DMS53 (cell line): ENCODE measurements at regions not wholly inside any gene's neighbourhood (a gene's known extent, or its start where the extent isn't known, plus 50 kb on each side); places are given as distances from the start of the nearest gene placed in this dataset.
"Not testable (repeated sequence)": the region's sequence is repeated elsewhere in the genome, so short reads cannot be mapped to it uniquely, and the experiment has no call there.

Experiments used
- DNase-seq: peaks from one replicate; lab custom pipeline; 2025; lab: John Stamatoyannopoulos, UW

DNA sequence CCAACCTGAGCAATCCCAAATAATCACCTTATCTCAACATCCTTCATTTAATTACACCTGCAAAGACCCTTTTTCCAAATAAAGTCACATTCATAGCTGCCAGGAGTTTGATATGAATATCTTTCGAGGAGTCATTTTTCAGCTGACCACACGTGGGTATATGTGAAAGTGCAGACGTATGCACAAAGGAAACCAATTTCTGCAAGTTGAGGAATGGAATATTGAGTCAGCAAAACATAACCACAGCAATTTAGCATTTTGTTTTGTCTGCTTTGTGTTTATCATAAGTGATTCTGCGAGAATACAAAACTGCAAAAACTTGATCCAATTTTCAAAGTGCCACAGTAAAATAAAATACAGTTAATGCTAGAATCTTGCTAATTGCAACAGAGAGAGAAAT lies 295.9 kb downstream of the SUCLA2 start:
- DNase-seq: no peak

DNA sequence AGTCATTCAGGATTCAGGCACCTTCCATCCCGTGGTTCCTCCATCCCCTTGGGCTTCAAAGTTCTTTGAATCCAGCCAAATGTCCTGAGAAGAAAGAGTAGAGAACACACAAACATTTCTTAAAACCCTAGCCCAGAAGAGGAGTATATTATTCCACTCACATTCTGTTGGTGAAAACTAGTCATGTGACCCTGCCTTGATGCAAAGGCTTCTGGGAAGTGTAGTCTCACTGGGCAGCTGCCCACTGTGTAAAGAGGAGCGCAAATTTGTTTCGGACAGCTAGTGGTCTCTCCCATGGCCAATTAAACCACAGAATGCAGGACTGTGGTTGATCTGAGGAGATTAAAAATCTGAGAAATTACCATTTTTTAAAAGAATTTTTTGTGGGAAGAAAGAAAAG lies 304.4 kb downstream of the SUCLA2 start:
- no peak for DNase-seq

DNA sequence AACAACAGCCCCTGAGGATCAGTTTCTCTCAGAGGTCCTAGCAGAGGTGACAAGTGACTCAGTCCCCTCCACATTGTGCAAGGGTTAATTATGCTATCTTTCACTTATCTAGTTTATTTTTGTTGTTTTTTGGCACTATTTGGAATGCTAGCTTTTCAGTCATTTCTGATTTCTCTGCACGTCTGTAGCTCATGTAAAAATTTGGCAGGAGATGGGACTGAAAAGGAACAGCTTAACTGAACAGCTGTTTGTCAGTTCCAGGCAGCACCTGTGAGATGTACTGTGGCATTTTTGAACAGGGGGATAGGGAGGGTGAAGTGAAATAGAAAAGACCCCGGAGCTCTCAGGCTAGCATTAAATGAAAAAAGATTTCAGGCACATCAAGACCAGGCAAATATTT lies 313.5 kb downstream of the SUCLA2 start:
- DNase-seq: no peak

DNA sequence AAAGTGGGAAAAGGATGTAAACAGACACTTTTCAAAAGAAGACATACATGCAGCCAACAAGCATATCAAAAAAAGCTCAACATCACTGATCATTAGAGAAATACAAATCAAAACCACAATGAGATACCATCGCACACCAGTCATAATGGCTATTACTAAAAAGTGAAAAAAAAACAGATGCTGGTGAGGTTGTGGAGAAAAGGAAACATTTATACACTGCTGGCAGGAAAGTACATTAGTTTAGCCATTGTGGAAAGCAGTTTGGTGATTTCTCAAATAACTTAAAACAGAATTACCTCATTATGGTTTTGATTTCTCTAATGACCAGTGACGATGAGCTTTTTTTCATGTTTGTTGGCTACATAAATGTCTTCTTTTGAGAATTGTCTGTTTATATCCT lies 315.9 kb downstream of the SUCLA2 start:
- not testable (repeated sequence) for DNase-seq

DNA sequence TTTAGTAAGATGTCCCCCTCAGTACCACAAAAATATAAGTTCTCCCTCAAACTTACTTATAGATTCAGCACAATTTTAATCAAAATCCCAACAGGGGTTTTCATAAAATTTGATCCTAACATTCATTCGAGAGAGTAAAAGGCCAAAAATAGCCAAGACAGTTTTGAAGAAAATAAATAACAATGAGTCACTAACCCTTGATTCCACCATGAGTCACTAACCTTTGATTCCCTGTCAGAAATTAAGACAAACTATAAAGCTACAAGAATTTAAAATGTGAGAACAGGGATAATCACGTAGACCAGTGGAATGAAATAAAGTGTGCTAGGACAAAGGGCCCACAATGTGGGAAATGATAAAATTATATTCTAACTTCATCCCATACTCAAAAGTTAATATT lies 320.3 kb downstream of the SUCLA2 start:
- peak; percentile 3 for DNase-seq

DNA sequence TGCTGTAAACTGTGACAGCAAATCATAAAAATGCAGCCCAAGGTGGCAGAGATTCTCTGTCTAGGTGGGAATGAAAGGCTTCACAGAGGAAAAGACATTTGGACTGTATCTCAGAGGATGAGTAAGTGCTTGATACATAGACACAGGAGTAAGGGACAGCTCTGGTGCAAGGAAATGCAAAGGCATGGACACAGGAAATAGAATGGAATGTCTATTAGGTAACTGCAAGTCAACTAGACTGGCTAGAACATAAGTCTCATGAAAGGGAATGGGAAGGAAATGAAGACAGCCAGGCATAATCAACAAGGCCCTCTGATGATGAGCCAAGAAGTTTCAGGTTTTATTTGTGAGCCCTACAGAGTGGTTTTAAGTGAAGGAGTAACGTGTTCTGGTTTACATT lies 321.7 kb downstream of the SUCLA2 start:
- DNase-seq: no peak

DNA sequence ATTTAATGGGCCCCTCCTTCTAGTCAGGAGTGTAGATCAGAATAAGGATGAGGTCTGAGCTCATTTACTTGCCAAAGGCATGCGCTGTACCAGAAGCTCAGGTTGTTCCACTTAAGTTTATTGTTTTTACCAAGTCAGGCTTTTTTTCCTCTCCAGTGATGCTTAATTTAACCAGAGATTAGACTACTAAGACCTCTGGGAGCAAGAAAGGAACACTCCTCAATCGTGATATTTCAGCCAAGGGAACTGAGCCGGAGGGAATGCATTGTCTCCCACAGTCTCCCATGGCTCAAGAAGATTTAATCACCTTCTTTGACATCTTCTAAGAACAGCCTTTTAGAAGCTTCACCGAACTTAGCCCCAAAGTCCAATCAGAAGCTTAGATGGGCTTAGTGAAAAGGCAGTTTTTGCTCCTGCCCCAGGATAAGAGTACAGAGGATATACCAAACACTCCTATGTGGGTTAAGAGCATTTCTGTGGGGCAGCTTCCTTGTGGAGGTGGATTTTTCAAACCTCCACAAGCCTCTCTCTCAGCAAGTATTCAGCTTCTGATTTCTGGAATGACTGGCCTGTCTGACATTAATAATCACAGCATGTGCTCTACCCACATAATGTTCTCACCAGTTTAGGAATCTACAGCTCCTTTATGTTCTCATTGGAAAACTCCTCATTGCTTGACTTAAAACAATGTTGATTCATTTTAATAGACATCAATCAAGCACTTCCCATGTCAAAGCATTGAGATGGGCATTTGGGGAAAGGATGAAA lies 322.7 kb downstream of the SUCLA2 start:
- no peak for DNase-seq

DNA sequence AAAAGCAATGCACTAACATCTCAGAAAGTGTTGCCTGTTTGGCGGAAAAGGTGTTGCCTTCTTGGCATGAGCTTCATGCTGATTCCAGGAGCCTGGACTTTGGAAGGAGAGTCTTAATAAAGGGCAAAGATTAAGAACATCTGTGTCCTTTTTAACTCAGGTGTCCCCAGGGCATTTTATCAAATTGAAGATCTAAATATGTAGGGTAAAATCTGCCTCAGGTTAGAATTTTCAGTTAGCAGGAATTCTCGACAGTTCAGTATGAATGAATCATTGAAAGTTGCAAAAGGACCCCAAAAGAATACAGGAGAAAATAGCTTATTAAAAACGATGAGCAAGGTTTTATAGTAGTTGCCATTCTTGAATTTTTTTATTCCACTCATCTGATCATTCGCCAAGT lies 325.2 kb downstream of the SUCLA2 start:
- DNase-seq: no peak

DNA sequence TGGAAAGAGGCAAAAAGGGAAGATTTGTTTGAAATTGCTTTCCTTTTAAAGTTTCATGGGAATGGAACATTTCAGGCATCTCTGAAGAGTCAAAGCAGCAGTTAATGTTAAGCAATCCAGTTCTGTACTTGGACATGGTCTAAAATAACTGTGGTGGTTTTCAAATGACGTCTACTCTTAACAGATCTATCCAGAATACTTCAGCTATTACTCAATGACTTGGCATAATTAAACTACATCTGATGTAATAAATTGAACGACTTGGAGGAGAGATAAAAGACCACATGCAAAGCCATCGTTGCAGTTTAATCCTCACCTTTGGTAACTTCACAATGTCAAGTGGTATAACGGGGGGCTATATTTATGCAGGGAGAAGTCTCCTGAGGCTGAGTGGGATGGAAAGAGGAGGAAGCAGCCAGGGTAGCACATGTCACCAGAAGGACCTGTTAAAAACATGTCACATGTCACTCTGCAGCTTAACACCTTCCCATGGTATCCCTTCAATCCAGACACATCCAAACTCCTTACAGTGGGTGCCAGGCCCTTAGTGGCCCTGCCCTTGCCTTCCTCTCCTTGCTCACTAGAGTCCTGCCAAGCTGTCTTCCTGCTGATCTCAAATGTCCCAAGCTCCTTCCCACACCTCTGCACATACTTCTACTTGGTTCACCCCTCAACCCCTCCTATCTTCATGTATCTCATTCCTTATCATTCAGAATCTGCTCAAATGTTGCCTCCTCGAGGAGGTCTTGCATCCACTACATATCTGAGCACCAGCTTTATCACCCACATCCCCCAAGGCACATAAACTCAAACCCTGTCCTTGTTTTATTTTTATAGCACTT lies 327.8 kb downstream of the SUCLA2 start:
- no peak for DNase-seq

DNA sequence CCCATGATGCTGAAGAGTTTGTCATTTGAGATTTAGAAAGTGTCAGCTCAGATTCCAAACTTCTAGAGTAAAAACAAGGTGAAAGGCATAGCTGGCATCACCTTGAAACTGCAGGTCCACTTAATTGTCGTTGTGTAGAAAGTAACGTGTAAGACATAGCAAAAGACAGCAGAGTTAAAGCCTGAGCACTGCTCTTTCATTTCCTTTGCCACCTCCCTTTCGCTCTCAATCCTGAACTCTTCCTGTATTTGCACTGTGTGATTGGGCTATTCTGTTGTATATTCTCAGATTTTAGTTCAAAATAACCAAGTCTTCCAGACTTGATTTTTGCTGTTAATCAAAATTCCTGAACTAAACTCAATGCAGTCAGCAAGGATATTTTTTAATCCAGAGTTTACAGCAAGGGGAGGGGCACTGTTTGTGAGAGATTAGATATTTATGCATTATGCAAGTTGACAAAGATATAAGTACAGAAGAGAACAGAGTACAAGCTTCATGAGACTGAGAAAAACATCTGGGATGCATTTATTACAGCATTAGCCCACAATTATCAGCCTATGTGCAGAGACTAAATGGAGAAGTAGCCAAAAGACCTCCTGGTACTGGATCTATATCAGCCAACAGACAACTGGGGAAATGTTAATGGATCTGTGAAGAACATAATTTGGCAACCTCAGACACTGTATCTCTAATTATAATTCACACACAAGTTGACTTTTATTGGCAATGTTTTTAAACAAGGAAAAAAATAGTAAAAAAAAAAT lies 328.6 kb downstream of the SUCLA2 start:
- DNase-seq: no peak

DNA sequence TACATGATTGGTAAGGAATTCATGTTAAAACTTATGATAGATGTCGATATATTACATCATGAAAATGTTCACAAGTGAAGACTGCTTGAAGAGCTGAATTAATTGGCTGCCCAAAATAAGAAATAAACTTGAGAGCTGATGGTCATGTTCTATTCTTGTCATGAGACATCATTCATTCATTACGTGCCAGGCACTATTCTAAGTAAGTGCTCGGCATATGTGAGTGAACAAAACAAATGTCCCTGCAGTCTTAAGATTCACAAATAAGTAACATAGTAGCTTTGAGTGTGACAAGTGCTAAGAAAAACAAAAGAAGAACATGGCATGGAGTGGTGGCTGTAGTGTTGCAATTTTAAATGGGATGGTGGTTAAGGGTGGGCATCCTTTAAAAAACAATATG lies 329.3 kb downstream of the SUCLA2 start:
- no peak for DNase-seq

DNA sequence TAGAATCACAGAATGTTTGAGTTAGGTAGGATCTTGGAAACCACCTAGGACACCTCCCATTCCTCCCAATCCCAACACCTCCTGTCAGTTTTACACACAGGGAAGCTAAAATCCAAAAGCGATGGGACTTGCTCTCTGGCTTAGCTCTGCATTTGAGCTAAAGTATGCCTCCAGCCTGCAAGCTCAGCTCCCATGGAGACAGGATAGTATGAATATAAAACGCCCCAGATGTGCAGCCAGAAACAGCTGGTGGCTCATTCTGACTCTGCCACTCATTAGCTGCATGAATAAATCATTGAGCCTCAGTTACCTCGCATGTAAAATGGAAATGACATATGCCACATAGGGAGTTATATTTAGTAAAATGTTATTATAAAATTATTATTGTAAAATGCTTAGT lies 336.0 kb downstream of the SUCLA2 start:
- no peak for DNase-seq

DNA sequence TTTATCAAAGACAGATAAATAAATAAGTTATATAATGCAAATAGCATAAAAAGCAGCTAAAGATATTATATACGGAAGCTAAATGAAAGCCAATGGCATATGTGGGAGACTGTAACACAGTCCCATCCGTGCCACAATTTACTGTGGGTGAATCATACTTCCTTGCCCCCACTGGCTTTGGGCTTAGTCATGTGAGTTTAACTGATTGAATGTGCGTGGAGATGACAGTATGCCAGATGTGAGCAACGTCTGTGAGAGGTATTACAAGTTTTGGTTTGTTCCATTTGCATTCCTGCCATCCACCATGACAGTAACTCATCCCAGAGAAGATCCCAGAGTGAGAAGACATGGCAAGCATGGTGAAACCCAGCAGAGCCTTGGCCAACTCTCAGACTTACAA lies 340.0 kb downstream of the SUCLA2 start:
- no peak for DNase-seq

DNA sequence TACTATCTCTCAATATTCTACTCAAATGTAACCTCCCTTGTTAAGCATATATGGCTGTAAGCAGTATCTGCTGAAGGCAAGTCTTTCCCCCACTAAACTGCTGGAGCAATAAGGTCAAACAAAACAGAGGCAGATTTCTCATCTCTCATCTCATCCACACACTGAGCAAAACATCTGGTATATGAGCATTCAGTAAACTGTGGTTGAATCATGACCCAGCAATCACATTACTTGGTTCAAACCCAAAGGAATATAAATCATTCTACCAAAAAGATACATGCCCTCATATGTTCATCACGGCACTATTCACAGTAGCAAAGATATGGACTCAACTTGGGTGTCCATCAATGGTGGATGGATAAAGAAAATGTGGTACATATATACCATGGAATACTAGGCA lies 344.4 kb downstream of the SUCLA2 start:
- no peak for DNase-seq

DNA sequence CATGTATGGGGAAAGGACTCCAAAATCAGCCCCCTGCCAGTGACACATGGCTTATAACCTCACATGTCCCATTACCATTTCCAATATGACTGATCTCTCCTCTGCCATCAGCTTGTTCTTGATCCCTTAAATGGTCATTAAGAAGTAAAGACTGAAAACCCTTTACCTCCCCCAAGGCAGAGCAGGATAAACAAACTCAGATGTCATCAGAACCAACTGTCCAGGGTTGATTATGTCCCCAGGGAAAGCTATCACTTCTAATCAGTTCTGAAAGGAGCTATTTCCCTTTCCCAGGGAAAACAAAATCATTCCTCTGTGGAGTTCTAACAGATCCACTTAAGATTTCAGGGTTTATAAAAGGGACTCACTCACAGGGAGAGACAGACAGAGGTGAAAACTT lies 350.9 kb downstream of the SUCLA2 start:
- DNase-seq: no peak

DNA sequence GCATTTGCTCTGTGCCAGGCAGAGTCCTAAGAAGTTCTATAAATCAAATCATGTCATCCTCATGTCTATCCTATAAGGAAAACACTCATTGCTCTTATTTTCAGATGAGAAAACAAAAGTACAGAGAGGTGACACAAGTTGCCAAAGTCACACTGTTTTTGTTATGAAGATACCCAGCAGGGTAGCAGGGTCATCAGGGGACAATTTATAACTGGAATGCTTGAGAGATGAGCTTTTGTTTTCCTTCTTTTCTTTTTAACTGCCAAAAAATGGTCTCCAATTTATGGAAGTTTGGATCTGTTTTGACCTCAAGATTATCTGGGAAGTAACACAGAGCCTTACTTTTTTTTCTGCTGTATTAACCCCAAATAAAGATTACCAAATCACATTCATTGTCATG lies 354.1 kb downstream of the SUCLA2 start:
- DNase-seq: no peak

DNA sequence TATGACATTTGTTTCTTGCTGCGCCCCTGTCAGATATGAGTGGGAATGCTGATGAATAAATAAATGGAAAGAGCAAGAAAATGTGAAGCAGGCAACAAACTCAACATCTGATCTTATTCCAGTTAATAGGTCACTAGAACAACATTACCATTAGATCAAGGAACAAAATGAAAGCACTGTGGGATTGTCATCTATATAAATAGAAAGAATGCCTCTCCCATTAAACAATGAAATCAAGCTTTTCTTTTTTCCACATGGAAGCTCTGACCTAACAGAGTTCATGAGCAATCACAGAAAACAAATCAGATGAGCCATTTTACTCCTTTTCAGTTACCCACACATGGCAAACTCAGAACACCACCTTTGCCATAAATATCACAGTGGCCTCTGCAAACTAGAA lies 354.8 kb downstream of the SUCLA2 start:
- DNase-seq: no peak

DNA sequence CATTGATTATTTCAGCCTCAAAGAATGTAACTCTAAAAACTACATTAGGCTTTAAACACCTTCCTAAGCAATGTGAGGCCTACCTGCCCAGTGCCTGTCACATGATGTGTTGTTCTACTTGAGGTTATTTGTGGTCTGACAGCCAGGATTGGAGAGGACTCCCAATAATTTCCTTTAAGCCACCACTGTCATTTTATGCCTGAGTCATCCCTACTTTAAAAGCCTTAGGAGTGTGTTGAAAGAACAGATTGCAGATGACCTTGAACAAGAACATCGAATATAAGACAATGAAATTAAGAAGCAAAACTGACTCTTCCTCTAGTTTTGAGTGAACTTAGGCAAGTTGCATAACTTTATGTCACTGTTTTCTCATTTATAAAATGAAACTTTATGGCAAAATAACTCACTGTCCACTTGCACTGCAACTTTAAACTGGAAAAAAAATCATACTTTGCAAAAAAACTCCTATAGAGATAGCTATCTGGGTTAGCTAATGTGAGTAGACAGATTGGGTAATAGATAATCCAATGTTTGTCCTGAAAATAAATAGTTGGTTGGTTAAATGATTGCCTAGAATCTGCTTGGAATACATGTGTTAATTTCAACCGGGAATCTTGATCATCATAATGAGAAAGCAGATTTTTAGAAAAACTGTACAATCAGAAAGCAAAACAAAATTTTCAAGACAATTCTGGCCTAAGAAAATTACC lies 361.2 kb downstream of the SUCLA2 start:
- DNase-seq: peak; percentile 1

DNA sequence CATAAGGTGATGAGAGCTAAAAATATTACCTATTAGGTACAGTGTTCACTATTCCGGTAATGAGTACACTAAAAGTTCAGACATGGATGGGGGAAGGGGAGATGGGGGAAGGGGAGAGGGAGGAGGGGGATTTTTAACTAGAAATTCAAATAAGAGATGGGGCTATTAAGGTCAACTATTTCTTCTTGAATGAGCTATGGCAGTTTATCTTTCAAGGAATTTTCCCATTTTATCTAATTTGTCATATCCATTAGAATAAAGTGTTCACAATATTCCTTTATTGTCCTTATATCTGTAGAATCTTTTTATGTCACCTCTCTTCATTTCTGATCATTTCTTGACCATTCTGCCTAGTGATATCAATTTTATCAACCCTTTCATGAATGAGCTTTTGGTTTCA lies 362.4 kb downstream of the SUCLA2 start:
- DNase-seq: no peak

DNA sequence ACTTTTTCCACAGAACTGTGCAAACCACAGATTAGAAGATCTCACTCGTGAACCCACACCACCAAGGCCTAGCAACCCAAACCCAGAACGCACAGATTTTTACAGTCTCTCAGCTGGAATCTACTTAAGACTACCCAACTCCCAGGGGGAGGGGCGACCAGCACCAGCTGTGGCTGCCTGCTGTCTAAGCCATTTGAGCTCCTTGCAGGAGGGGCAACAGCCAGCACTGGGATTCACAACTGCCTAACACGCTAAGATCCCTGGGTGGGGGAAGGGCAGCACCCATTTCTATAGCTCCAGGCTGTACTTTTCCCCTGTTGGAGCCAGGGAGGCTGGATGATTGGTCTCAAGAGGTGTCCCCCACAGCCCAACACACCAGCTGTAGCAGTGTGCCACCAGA lies 368.8 kb downstream of the SUCLA2 start:
- DNase-seq: no peak

DNA sequence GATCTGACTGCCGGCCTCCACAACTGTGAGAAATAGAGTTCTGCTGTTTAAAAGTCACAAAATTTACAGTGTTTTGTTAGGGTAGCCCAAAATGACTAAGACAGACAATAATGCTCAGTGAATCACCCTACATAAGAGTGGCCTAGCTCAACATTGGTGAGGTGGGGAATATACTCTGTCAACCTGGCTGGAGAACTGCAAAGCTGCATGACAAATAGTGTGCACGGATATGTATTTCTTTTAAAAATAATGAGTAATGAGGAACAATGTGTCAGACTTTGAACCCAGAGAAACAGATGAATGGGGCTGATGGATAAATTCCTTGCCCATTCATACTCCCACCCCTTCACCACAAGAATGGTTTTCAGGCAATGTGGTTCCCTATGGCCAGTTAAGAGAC lies 372.4 kb downstream of the SUCLA2 start:
- DNase-seq: no peak

DNA sequence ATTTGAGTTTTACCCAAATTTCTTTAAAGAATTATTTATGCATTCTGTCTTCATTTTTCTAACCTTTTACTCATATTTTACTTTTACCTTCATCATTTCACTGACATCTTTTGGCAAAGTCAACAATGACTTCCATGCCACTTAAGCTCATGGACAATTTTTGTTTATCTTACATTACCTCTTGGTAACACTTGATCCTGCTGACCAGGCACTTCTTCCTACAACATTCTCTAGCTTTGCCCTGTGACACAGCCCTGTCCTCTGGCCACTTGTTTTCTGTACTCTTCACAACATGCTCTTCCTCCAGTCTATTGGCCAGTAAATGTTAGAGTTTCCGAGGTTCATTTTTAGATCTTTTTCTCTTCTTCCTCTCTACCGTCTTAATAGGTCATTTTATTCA lies 377.2 kb downstream of the SUCLA2 start:
- no peak for DNase-seq
